ENCODE measurements at regions not wholly inside any gene's neighbourhood (a gene's known extent, or its start where the extent isn't known, plus 50 kb on each side); places are given as distances from the start of the nearest gene placed in this dataset.

- no peak for TF ChIP-seq EZH2 (IDR thresholded peaks at IDR 0.05; ENCODE audit: borderline replicate concordance, low read depth, low read length, poor library complexity, severe bottlenecking)
- no peak for TF ChIP-seq CTCF (conservative IDR thresholded peaks at IDR 0.05; ENCODE audit: low read depth, low read length)
- H3K27me3 ChIP-seq (replicated peaks; ENCODE audit: insufficient read depth, low read depth, low read length, poor library complexity): no peaks in the 10 kb centered on the region
- H3K27ac ChIP-seq (ENCODE audit: low read depth, low read length, poor library complexity, severe bottlenecking): no peak overlapping the region
- ChIA-PET POLR2A (ENCODE audit: low non-redundant PET) (no interaction called here), CTCF (interaction anchor here (0.6 kb wide), 1 partner anchor 418 kb away, joined by 4 read pairs; no protein-coding TSS in a partner anchor)
- no peak overlapping the region for H3K4me3 ChIP-seq (ENCODE audit: low read depth, low read length, poor library complexity, severe bottlenecking)
- H3K4me1 ChIP-seq (ENCODE audit: insufficient read depth, low read length, poor library complexity, severe bottlenecking): no peaks in the 10 kb centered on the region
- DNase-seq (ENCODE audit: low spot score): no peak
- H3K36me3 ChIP-seq (ENCODE audit: insufficient read depth, low read length, poor library complexity, severe bottlenecking): no peaks in the 10 kb centered on the region
- no peaks in the 10 kb centered on the region for H3K9me3 ChIP-seq (ENCODE audit: low read depth, low read length, poor library complexity, severe bottlenecking)
- no TSS peak for BruUV-seq (replicated peaks)
- intact Hi-C loops (cut with micrococcal nuclease; ENCODE audit: unreplicated experiment): no loop called here
Measured at GRCh38 chr1:115189814-115190539, 100.7 kb upstream of the TSPAN2 start.

GRCh38 chr1:115188680-115189395 is 99.5 kb upstream of the TSPAN2 start:
- TF ChIP-seq EZH2 (IDR thresholded peaks at IDR 0.05; ENCODE audit: borderline replicate concordance, low read depth, low read length, poor library complexity, severe bottlenecking) (no peak), CTCF (conservative IDR thresholded peaks at IDR 0.05; ENCODE audit: low read depth, low read length) (no peak)
- H3K27me3 ChIP-seq (replicated peaks; ENCODE audit: insufficient read depth, low read depth, low read length, poor library complexity): no peaks in the 10 kb centered on the region
- intact Hi-C loops (cut with micrococcal nuclease; ENCODE audit: unreplicated experiment): no loop called here
- no peaks in the 10 kb centered on the region for H3K9me3 ChIP-seq (ENCODE audit: low read depth, low read length, poor library complexity, severe bottlenecking)
- ChIA-PET POLR2A (ENCODE audit: low non-redundant PET) (no interaction called here), CTCF (no interaction called here)
- DNase-seq (ENCODE audit: low spot score): no peak
- H3K4me3 ChIP-seq (ENCODE audit: low read depth, low read length, poor library complexity, severe bottlenecking): no peak overlapping the region
- BruUV-seq (replicated peaks): no TSS peak
- no peaks in the 10 kb centered on the region for H3K4me1 ChIP-seq (ENCODE audit: insufficient read depth, low read length, poor library complexity, severe bottlenecking)
- no peak overlapping the region for H3K27ac ChIP-seq (ENCODE audit: low read depth, low read length, poor library complexity, severe bottlenecking)
- H3K36me3 ChIP-seq (ENCODE audit: insufficient read depth, low read length, poor library complexity, severe bottlenecking): no peaks in the 10 kb centered on the region

GRCh38 chr1:115186711-115187265 is 97.5 kb upstream of the TSPAN2 start:
- no TSS peak for BruUV-seq (replicated peaks)
- H3K4me1 ChIP-seq (ENCODE audit: insufficient read depth, low read length, poor library complexity, severe bottlenecking): no peaks in the 10 kb centered on the region
- POLR2A ChIA-PET (ENCODE audit: low non-redundant PET): interaction anchor here (0.5 kb wide), 1 partner anchor 62 kb away, joined by 20 read pairs; no protein-coding TSS in a partner anchor
- no peaks in the 10 kb centered on the region for H3K27me3 ChIP-seq (replicated peaks; ENCODE audit: insufficient read depth, low read depth, low read length, poor library complexity)
- H3K9me3 ChIP-seq (ENCODE audit: low read depth, low read length, poor library complexity, severe bottlenecking): no peaks in the 10 kb centered on the region
- intact Hi-C loops (cut with micrococcal nuclease; ENCODE audit: unreplicated experiment): no loop called here
- H3K4me3 ChIP-seq (ENCODE audit: low read depth, low read length, poor library complexity, severe bottlenecking): no peak overlapping the region
- H3K27ac ChIP-seq (ENCODE audit: low read depth, low read length, poor library complexity, severe bottlenecking): no peak overlapping the region
- DNase-seq (ENCODE audit: low spot score): no peak
- no peaks in the 10 kb centered on the region for H3K36me3 ChIP-seq (ENCODE audit: insufficient read depth, low read length, poor library complexity, severe bottlenecking)
- CTCF ChIA-PET: no interaction called here
- no peak for TF ChIP-seq EZH2 (IDR thresholded peaks at IDR 0.05; ENCODE audit: borderline replicate concordance, low read depth, low read length, poor library complexity, severe bottlenecking)
- no peak for TF ChIP-seq CTCF (conservative IDR thresholded peaks at IDR 0.05; ENCODE audit: low read depth, low read length)
